NCI-H82 treated with DMSO at 0.1 percent for 48 hours (cell line): ENCODE measurements at regions not wholly inside any gene's neighbourhood (a gene's known extent, or its start where the extent isn't known, plus 50 kb on each side); places are given as distances from the start of the nearest gene placed in this dataset.

Experiments used
- DNase-seq: peaks from one replicate; lab custom pipeline; 2025; ENCODE audit not compliant: unreplicated experiment; lab: John Stamatoyannopoulos, UW

GRCh38 chr14:98446508-98446907, 825.5 kb downstream of the BCL11B start:
- DNase-seq = no peak

GRCh38 chr14:98456231-98456630, 815.8 kb downstream of the BCL11B start:
- DNase-seq = no peak

- no peak for DNase-seq
These were observed 813.3 kb downstream of the BCL11B start for GRCh38 chr14:98458702-98459101.

DNA sequence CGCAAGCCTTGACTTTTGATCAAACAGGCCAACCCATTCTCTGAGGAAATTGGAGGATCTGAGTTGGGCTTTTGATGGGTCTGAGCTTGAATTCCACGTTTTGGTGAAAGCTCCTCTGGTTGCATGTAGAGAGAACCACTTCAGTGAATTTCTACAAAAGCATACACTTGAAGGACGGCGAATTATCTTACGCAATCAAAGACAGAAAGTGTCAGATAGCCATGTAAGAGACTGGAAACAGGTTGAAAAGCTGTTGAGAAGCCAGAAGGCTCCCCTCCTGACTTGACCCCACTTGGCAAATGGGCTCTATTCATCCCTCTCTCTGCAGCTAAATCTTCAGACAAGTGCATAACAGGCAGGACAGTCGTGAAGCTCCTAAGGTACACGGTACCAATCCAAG, 809.1 kb downstream of the BCL11B start:
- DNase-seq = no peak

DNA sequence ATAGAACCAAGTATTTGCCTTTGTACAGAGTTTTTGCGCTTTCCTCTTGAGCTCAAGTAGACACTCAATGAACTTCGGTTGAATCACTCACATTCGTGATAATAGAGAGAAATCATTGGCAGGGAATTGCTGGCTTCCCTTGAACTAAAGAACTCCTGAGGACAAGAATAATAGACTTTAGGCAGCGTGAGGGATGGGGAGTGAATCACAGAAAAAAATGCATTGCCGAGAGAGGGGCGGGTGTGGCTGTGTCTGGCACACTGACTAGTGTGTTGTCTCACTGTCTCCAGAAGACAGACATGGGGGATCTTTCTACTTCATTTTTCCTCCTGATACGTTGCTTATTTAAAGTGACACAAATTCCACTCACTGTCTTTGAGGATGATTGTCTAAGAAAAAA, 805.2 kb downstream of the BCL11B start:
- DNase-seq = no peak

- no peak for DNase-seq
These were observed 801.3 kb downstream of the BCL11B start for GRCh38 chr14:98470663-98471062.

- no peak for DNase-seq
These were observed 797.1 kb downstream of the BCL11B start for GRCh38 chr14:98474900-98475299.

GRCh38 chr14:98477935-98478334, 794.1 kb downstream of the BCL11B start:
- DNase-seq = no peak

DNA sequence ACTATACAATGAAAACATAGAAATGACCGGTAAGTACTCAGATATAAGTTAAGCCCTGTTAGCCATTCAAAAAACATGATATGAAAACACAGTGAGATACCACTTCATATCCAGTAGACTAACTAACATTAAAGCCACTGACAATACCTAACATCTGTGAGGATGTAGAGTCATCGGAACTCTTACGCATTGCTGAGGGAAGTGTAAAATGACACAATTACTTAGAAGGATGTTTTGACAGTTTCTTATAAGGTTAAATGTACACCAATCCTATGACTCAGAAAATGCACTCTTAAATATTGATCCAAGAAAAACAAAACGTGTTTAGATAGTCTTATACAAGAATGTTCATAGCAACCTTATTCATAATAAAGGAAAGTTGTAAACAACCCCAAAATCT, 782.9 kb downstream of the BCL11B start:
- no peak for DNase-seq

DNA sequence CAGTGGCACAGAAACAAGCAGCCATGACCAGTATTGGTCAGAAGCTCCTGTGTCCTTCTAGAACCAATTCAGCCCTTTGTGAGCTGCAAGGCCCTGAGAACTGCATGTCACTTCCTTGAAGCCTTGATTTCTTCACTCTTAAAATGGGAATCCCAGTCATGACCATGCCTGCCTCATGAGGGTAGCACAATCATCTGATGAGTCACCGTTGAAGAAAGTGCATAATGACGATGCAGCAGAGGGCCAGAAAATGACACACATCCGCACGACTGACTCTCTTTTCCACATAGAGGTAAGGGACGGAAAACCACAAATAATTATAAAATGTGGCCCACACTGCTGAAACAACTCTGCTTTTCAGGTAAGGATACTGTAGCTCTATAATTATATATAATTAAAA, 777.4 kb downstream of the BCL11B start:
- DNase-seq = no peak

GRCh38 chr14:98498019-98498885, 773.7 kb downstream of the BCL11B start:
- DNase-seq = no peak

DNA sequence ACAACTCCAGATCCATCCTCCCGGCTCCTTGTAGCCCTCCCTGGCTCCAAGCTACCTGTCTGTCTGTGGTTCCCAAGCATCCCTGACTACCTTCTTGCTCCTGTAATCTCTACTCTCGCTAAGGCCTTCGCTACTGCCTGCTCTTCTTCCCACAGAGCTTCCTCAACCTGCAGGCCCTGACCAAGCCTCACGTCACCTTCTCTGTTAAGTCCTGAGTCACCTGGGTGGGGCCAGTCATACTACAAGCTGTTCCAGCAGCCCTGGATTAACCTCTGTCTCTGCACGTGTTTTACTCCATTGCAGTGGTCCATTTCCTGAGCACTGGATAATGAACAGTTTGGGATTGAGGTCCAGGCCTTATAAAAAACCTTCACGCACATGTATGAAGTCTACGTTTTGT, 770.7 kb downstream of the BCL11B start:
- DNase-seq = no peak

GRCh38 chr14:98501836-98502235, 770.2 kb downstream of the BCL11B start:
- DNase-seq = no peak

- no peak for DNase-seq
These were observed 768.7 kb downstream of the BCL11B start for GRCh38 chr14:98503086-98503815.

DNA sequence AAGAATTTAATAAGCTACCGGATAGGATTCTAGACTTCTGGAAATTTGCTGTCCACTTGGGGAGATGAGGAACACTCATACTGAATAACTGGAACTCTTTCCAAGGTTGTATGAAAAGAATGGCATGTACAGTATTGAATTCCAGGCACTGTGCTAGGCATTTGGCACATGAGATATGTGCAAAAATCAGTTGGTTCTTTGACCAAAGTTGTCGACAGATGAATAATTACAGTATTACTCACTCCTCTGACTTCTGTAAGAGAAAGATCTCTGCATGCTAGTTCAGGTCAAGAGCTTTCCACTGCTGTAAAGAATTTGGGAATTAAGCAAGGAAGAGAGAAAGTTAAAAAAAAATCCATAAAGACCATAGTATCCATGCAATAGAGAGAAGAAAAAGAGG, 764.7 kb downstream of the BCL11B start:
- DNase-seq = no peak

GRCh38 chr14:98510392-98510791, 761.6 kb downstream of the BCL11B start:
- no peak for DNase-seq

- no peak for DNase-seq
These were observed 759.3 kb downstream of the BCL11B start for GRCh38 chr14:98512501-98513251.

- no peak for DNase-seq
These were observed 758.4 kb downstream of the BCL11B start for GRCh38 chr14:98513558-98513957.

DNA sequence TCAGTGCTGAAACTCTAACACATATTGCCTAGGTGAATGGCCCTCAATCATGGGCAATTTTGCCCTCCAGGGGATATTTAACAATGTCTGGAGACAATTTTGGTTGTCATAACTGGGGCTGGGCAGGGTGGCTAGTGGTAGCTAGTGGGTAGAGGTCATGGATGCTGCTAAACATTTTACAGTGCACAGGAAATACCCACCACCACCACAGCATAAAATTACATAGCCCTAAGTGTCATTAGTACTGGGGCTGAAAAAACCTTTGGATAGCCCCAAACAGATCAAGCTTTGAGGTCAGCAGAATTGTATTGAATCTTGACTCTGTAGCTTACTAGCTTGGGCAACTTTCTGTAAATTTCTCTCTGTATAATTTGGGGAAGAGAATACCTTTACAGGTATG, 758.0 kb downstream of the BCL11B start:
- no peak for DNase-seq

DNA sequence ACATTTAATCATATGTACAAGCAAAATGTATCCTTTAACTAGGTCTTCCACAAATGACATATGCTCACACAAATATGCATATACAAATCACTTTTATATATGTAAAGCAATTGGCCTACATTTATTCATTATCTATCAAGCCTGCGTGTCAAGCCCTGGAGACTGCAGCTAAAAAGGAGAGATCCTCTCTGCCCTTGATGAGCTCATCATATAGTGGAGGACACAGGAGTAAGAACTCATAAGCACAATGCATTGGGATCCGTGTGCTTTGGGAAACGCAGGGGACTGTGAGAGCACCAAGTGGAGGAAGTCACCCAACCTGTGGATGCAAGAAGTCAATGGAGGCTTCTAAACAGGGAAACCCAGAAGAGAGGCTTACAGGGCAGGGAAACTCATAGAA, 735.7 kb downstream of the BCL11B start:
- DNase-seq = no peak

DNA sequence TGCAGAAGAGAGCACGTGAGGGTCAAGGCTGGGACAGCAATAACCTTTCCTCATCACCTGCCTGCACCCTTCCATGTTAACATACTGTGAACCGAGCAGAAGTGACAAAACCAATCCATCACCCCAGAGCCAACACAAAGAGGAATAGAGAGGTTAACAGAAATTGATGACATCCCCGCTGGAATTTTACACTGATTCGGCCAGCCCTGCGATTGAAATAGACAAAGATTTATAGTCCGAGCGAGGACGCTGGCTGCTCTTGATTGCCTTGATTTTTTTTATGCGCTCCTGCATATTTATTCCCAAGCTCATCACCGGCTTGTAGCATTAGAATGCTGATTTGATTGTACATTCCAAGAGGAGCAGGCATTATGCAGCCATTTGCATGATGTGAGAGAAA, 729.7 kb downstream of the BCL11B start:
- no peak for DNase-seq

GRCh38 chr14:98543074-98543473, 728.9 kb downstream of the BCL11B start:
- no peak for DNase-seq
